ENCODE measurements at regions not wholly inside any gene's neighbourhood (a gene's known extent, or its start where the extent isn't known, plus 50 kb on each side); places are given as distances from the start of the nearest gene placed in this dataset.

DNA sequence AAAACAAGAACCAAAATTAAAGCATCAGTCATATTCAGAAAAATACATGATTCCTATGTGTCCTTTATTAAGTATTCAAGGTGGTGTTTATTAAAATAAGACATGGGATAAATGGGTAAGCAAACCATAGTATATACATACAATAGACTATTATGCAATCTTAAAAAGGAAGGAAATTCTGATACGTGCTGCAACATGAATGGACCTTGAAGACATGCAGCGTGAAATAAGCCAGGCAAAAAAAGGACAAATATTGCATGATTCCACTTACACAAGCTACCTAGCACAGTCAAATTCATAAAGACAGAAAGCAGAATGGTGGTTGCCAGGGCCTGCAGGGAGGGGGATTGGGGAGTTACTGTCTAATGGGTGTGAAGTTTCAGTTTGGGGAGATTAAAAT lies 127.7 kb downstream of the DMAC1 start:
- Histone ChIP-seq H3K79me2 (ENCODE audit: insufficient read depth, low read length) (no peaks in the 10 kb centered on the region), H3K27me3 (ENCODE audit: insufficient read depth, low read length) (no peaks in the 10 kb centered on the region), H3K4me2 (ENCODE audit: low read length) (no peak overlapping the region), H3K4me1 (ENCODE audit: insufficient read depth, low read length, severe bottlenecking) (no peaks in the 10 kb centered on the region), H3F3A (ENCODE audit: insufficient read depth, low read length) (no peaks in the 10 kb centered on the region), H3K27ac (ENCODE audit: low read depth, low read length, poor library complexity, severe bottlenecking) (no peak overlapping the region), H3K4me3 (ENCODE audit: low read depth, low read length, poor library complexity, severe bottlenecking) (no peak overlapping the region), H3K36me3 (ENCODE audit: insufficient read depth, low read length) (no peaks in the 10 kb centered on the region), H3K9me2 (ENCODE audit: low read depth, low read length) (no peaks in the 10 kb centered on the region), H2AFZ (ENCODE audit: low read length) (no peak overlapping the region), H3K9ac (ENCODE audit: low read length) (no peak overlapping the region), H3K9me3 (ENCODE audit: low read length) (no peaks in the 10 kb centered on the region), H4K20me1 (ENCODE audit: insufficient read depth, low read length) (no peaks in the 10 kb centered on the region)
- TF ChIP-seq, protein P1, sequence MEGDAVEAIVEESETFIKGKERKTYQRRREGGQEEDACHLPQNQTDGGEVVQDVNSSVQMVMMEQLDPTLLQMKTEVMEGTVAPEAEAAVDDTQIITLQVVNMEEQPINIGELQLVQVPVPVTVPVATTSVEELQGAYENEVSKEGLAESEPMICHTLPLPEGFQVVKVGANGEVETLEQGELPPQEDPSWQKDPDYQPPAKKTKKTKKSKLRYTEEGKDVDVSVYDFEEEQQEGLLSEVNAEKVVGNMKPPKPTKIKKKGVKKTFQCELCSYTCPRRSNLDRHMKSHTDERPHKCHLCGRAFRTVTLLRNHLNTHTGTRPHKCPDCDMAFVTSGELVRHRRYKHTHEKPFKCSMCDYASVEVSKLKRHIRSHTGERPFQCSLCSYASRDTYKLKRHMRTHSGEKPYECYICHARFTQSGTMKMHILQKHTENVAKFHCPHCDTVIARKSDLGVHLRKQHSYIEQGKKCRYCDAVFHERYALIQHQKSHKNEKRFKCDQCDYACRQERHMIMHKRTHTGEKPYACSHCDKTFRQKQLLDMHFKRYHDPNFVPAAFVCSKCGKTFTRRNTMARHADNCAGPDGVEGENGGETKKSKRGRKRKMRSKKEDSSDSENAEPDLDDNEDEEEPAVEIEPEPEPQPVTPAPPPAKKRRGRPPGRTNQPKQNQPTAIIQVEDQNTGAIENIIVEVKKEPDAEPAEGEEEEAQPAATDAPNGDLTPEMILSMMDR (IDR thresholded peaks at IDR 0.05; ENCODE audit: low read length): no peak
- TF ChIP-seq EZH2 (IDR thresholded peaks at IDR 0.05; ENCODE audit: borderline replicate concordance, low read length): no peak

DNA sequence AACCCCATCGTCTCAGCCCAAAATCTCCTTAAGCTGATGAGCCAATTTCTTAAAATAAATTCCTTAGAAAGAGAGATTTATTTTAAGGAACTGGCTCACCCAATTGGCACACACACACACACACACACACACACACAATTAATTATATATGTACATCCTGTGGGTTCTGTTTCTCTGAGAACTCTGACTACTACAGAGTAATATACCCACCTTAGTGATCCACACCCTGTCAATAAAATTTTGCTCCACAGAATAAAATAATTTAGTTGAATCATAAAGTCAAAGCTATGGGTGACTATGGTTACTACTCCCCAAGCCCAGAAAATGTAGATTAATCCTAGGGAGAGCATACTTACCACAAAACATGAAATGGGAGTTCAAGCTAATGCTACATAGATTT lies 131.0 kb downstream of the DMAC1 start:
- H3K9ac ChIP-seq (ENCODE audit: low read length): no peak overlapping the region
- no peaks in the 10 kb centered on the region for H3K9me2 ChIP-seq (ENCODE audit: low read depth, low read length)
- H2AFZ ChIP-seq (ENCODE audit: low read length): no peak overlapping the region
- TF ChIP-seq, protein P1 (IDR thresholded peaks at IDR 0.05; ENCODE audit: low read length): no peak
- no peak for TF ChIP-seq EZH2 (IDR thresholded peaks at IDR 0.05; ENCODE audit: borderline replicate concordance, low read length)
- H3K27me3 ChIP-seq (ENCODE audit: insufficient read depth, low read length): no peaks in the 10 kb centered on the region
- no peaks in the 10 kb centered on the region for H4K20me1 ChIP-seq (ENCODE audit: insufficient read depth, low read length)
- no peak overlapping the region for H3K4me3 ChIP-seq (ENCODE audit: low read depth, low read length, poor library complexity, severe bottlenecking)
- H3K27ac ChIP-seq (ENCODE audit: low read depth, low read length, poor library complexity, severe bottlenecking): no peak overlapping the region
- H3K4me2 ChIP-seq (ENCODE audit: low read length): no peak overlapping the region
- no peaks in the 10 kb centered on the region for H3K36me3 ChIP-seq (ENCODE audit: insufficient read depth, low read length)
- H3K79me2 ChIP-seq (ENCODE audit: insufficient read depth, low read length): no peaks in the 10 kb centered on the region
- H3F3A ChIP-seq (ENCODE audit: insufficient read depth, low read length): no peaks in the 10 kb centered on the region
- H3K9me3 ChIP-seq (ENCODE audit: low read length): no peaks in the 10 kb centered on the region
- H3K4me1 ChIP-seq (ENCODE audit: insufficient read depth, low read length, severe bottlenecking): no peaks in the 10 kb centered on the region

DNA sequence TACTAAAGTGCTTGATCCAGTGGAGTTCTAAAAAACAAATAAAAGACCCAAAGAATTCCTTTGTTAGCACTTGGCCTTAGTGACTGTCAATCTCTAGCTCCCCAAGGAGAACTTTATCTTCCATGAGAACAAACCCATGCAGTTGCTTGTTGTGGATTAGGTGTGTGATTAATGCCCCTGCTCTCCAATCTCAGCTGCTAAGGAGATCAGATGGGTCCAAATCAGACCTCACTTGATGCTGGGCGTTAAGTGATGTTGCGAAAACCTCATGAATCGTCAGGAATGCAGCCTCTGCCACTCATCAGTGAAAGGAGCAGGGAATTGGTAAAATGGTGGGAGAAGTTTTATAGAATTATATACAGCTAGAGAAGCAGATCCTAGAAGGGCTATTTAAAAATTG lies 133.7 kb downstream of the DMAC1 start:
- Histone ChIP-seq H3F3A (ENCODE audit: insufficient read depth, low read length) (no peaks in the 10 kb centered on the region), H3K4me3 (ENCODE audit: low read depth, low read length, poor library complexity, severe bottlenecking) (no peak overlapping the region), H4K20me1 (ENCODE audit: insufficient read depth, low read length) (no peaks in the 10 kb centered on the region), H3K79me2 (ENCODE audit: insufficient read depth, low read length) (no peaks in the 10 kb centered on the region), H3K27me3 (ENCODE audit: insufficient read depth, low read length) (no peaks in the 10 kb centered on the region), H3K36me3 (ENCODE audit: insufficient read depth, low read length) (no peaks in the 10 kb centered on the region), H2AFZ (ENCODE audit: low read length) (no peak overlapping the region), H3K9me3 (ENCODE audit: low read length) (no peaks in the 10 kb centered on the region), H3K27ac (ENCODE audit: low read depth, low read length, poor library complexity, severe bottlenecking) (no peak overlapping the region), H3K9me2 (ENCODE audit: low read depth, low read length) (no peaks in the 10 kb centered on the region), H3K4me2 (ENCODE audit: low read length) (no peak overlapping the region), H3K4me1 (ENCODE audit: insufficient read depth, low read length, severe bottlenecking) (no peaks in the 10 kb centered on the region), H3K9ac (ENCODE audit: low read length) (no peak overlapping the region)
- TF ChIP-seq EZH2 (IDR thresholded peaks at IDR 0.05; ENCODE audit: borderline replicate concordance, low read length): no peak
- TF ChIP-seq, protein P1 (IDR thresholded peaks at IDR 0.05; ENCODE audit: low read length): no peak
